Natural killer cell (primary cell): ENCODE measurements at regions not wholly inside any gene's neighbourhood (a gene's known extent, or its start where the extent isn't known, plus 50 kb on each side); places are given as distances from the start of the nearest gene placed in this dataset.

ENCODE experiments used
- ATAC-seq, 3 donors: fragments of 150-1000 bp in 2 of 3; fragments of 200-7000 bp in 1 of 3; cut with Tn5 transposase; 1 replicate in 1 of 3; 2 replicates in 2 of 3; pipeline ENCODE4 v1.10.0; 2021; ENCODE audit warnings: mild to moderate bottlenecking in 2 of 3, moderate library complexity in 2 of 3
- DNase-seq, 2 donors: peaks; one replicate each; pipeline versions ENCODE4 v3.0.0 to v3.0.0-alpha.2; 2013 to 2021; ENCODE audit warnings: mixed read lengths in 1 of 2
- H3K27ac ChIP-seq: one replicate; pipeline ENCODE4 v1.5.1; 2013; ENCODE audit warnings: mild to moderate bottlenecking, low read length
- H3K27me3 ChIP-seq: one replicate; pipeline ENCODE4 v1.6.1; 2013; ENCODE audit warnings: low read length; ENCODE audit not compliant: control insufficient read depth, insufficient read depth
- H3K36me3 ChIP-seq: one replicate; pipeline ENCODE4 v1.6.1; 2013; ENCODE audit warnings: low read length; ENCODE audit not compliant: control insufficient read depth, insufficient read depth
- H3K4me1 ChIP-seq: one replicate; pipeline ENCODE4 v1.6.1; 2013; ENCODE audit warnings: low read length; ENCODE audit not compliant: control insufficient read depth, insufficient read depth
- H3K4me3 ChIP-seq: one replicate; pipeline ENCODE4 v1.5.1; 2013; ENCODE audit warnings: low read length
- H3K9me3 ChIP-seq: one replicate; pipeline ENCODE4 v1.6.1; 2013; ENCODE audit warnings: low read length; ENCODE audit not compliant: control insufficient read depth, insufficient read depth
- H3K27ac Mint-ChIP-seq, 2 donors: one replicate each; pipeline ENCODE4 v1.8.0; 2022; ENCODE audit warnings: mild to moderate bottlenecking in 2 of 2, mixed read lengths in 2 of 2, moderate library complexity in 1 of 2
- H3K27me3 Mint-ChIP-seq, 2 donors: one replicate each; pipeline ENCODE4 v1.8.0; 2022; ENCODE audit warnings: low read depth in 2 of 2, mixed read lengths in 2 of 2
- H3K36me3 Mint-ChIP-seq: one replicate; pipeline ENCODE4 v1.8.0; 2022; ENCODE audit warnings: mixed read lengths
- H3K4me1 Mint-ChIP-seq, 2 donors: one replicate each; pipeline ENCODE4 v1.8.0; 2022; ENCODE audit warnings: mixed read lengths in 2 of 2
- H3K4me3 Mint-ChIP-seq: one replicate; pipeline ENCODE4 v1.8.0; 2022; ENCODE audit warnings: mild to moderate bottlenecking, moderate library complexity, mixed read lengths
- H3K9me3 Mint-ChIP-seq, 2 donors: one replicate each; pipeline ENCODE4 v1.8.0; 2022; ENCODE audit warnings: mixed read lengths in 2 of 2
- WGBS: methylation state at CpG from one replicate; pipeline ENCODE4 v1.1.7; 2013; ENCODE audit warnings: missing lambda C conversion rate; ENCODE audit not compliant: insufficient coverage; 5-methylcytosine and 5-hydroxymethylcytosine counted together
- intact Hi-C: fragments of 100-400 bp; cut with micrococcal nuclease; formaldehyde crosslinking; loops from one replicate; pipeline ENCODE4 v1.14.2; 2022
- TF ChIP-seq, protein P1 (sequence below): fragments of 200-600 bp; IDR thresholded peaks from one replicate; pipeline ENCODE4 v1.8.0; 2022; ENCODE audit warnings: antibody characterized with exemption

DNA sequence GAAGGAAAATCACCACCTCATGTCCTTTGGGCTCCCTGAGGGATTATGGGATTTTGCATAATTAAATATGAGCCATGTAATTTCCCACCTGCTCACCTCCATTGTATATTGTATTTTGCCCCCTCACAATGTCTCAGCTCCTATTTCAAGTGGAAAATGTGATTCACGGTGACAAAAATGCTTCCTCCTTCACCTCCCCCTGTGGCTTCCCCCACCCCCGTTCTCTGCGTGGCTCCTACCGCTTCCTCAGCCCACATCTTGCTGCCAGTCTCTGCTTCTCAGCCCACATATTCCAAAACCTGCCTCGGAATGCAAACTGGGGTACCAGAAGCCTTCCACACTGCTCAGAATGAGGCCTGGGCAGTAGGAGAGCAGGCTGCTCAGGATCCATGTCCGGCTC, 394.5 kb upstream of the C16orf82 start:
- ATAC-seq (no peak), DNase-seq (no peak)
- no peaks in the 10 kb centered on the region for H3K9me3 ChIP-seq
- Mint-ChIP-seq H3K36me3 (no peaks in the 10 kb centered on the region), H3K4me3 (no peak overlapping the region), H3K27ac (no peak overlapping the region), H3K9me3 (peaks cover 0 to 2% of the 10 kb centered on the region in 2 donors), H3K27me3 (peaks cover 6 to 11% of the 10 kb centered on the region in 2 donors), H3K4me1 (no peaks in the 10 kb centered on the region)
- intact Hi-C loops = no loop called here
- H3K36me3 ChIP-seq = no peaks in the 10 kb centered on the region
- H3K27me3 ChIP-seq = no peaks in the 10 kb centered on the region
- H3K4me1 ChIP-seq = no peaks in the 10 kb centered on the region
- H3K27ac ChIP-seq = no peak overlapping the region
- no peak overlapping the region for H3K4me3 ChIP-seq
- TF ChIP-seq, protein P1, sequence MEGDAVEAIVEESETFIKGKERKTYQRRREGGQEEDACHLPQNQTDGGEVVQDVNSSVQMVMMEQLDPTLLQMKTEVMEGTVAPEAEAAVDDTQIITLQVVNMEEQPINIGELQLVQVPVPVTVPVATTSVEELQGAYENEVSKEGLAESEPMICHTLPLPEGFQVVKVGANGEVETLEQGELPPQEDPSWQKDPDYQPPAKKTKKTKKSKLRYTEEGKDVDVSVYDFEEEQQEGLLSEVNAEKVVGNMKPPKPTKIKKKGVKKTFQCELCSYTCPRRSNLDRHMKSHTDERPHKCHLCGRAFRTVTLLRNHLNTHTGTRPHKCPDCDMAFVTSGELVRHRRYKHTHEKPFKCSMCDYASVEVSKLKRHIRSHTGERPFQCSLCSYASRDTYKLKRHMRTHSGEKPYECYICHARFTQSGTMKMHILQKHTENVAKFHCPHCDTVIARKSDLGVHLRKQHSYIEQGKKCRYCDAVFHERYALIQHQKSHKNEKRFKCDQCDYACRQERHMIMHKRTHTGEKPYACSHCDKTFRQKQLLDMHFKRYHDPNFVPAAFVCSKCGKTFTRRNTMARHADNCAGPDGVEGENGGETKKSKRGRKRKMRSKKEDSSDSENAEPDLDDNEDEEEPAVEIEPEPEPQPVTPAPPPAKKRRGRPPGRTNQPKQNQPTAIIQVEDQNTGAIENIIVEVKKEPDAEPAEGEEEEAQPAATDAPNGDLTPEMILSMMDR = no peak
- WGBS = 24% methylated on average over 6 of the region's 6 CpGs

DNA sequence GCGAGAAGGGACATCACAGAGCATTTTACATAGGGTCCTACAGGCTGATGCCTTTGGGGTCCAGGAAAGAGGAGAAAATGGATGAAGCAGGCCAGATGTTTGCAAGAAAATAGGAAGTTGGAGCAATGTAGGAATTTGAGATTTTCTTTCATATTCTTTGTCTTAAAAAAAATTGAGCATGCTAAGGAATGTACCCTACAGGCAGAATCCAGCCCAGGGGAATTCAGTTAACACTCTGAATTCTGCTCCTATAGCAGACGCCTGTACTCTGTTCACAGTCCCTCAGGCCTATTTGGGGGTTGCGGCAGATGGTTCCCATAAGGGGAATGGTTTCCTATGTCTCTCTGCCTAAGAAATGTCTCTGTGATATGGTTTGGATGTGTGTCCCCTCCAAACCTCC, 393.7 kb upstream of the C16orf82 start:
- ATAC-seq (no peak), DNase-seq (no peak)
- Histone ChIP-seq H3K27ac (no peak overlapping the region), H3K4me3 (no peak overlapping the region), H3K36me3 (no peaks in the 10 kb centered on the region), H3K4me1 (no peaks in the 10 kb centered on the region), H3K9me3 (no peaks in the 10 kb centered on the region), H3K27me3 (no peaks in the 10 kb centered on the region)
- H3K4me3 Mint-ChIP-seq = no peak overlapping the region
- WGBS = 90% methylated on average over 3 of the region's 3 CpGs
- H3K9me3 Mint-ChIP-seq = peaks cover 0 to 2% of the 10 kb centered on the region in 2 donors
- intact Hi-C loops = no loop called here
- no peaks in the 10 kb centered on the region for H3K4me1 Mint-ChIP-seq
- peaks cover 6 to 17% of the 10 kb centered on the region in 2 donors for H3K27me3 Mint-ChIP-seq
- TF ChIP-seq, protein P1 = no peak
- H3K27ac Mint-ChIP-seq = no peak overlapping the region
- H3K36me3 Mint-ChIP-seq = no peaks in the 10 kb centered on the region

DNA sequence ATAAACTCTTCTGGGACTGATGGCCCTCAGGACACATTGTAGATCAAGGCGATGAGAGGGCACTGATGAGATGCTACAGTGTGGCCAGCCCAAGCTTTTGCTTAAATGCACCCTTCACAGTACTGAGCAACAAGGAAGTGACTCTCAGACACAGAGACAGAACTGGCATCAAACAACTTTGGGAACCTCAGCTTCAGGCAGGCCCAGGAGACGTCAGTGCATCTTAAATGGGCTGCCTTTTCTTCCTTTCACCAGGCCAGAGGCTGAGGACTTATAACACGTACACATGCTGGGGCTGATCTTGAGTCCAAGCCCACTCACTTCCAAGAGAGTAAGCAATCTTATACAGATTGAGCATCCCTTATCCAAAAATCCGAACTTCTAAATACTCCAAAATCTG, 386.1 kb upstream of the C16orf82 start:
- H3K27me3 ChIP-seq = no peaks in the 10 kb centered on the region
- no peaks in the 10 kb centered on the region for H3K9me3 Mint-ChIP-seq
- H3K4me1 ChIP-seq = no peaks in the 10 kb centered on the region

DNA sequence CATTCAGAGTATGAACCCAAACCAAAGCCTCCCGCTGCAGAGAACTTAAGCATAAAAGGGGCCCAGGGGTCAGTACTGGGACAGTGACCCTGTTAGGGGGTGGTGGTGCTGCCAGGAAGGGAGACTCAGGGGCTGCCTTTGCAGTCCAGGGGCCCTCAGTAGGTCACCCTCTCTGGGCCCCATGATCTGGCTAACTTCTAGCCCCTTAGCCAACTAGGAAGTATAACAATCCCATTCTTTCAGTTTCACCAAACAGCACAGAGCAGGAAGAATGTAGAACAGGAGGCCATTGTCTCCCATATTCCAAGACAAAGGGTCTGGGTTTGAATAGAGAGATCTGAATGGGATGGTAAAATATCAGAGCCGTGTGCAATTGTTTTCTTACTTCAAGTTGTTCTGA, 378.6 kb upstream of the C16orf82 start:
- no peaks in the 10 kb centered on the region for H3K27me3 ChIP-seq
- TF ChIP-seq, protein P1 = no peak
- peaks cover under 1 to 6% of the 10 kb centered on the region in 2 donors for H3K27me3 Mint-ChIP-seq
- intact Hi-C loops = no loop called here
- H3K27ac Mint-ChIP-seq = no peak overlapping the region
- H3K9me3 ChIP-seq = no peaks in the 10 kb centered on the region
- H3K36me3 ChIP-seq = no peaks in the 10 kb centered on the region
- no peak overlapping the region for H3K4me3 Mint-ChIP-seq
- no peaks in the 10 kb centered on the region for H3K4me1 ChIP-seq
- H3K36me3 Mint-ChIP-seq = no peaks in the 10 kb centered on the region
- H3K27ac ChIP-seq = no peak overlapping the region
- no peaks in the 10 kb centered on the region for H3K9me3 Mint-ChIP-seq
- H3K4me3 ChIP-seq = no peak overlapping the region
- no peaks in the 10 kb centered on the region for H3K4me1 Mint-ChIP-seq
- DNase-seq (no peak), ATAC-seq (no peak)
- WGBS = 100% methylated on average over 1 of the region's 2 CpGs

More for the DNA sequence above, 386.1 kb upstream of the C16orf82 start:
- Histone ChIP-seq H3K36me3 (no peaks in the 10 kb centered on the region), H3K27ac (no peak overlapping the region), H3K4me3 (no peak overlapping the region), H3K9me3 (no peaks in the 10 kb centered on the region)
- ATAC-seq = no peak
- H3K4me1 Mint-ChIP-seq = no peaks in the 10 kb centered on the region
- H3K4me3 Mint-ChIP-seq = no peak overlapping the region
- intact Hi-C loops = no loop called here
- DNase-seq = no peak
- WGBS = 72% methylated on average over 4 of the region's 4 CpGs
- no peaks in the 10 kb centered on the region for H3K36me3 Mint-ChIP-seq
- H3K27ac Mint-ChIP-seq = no peak overlapping the region
- TF ChIP-seq, protein P1 = no peak
- peaks cover 0 to 10% of the 10 kb centered on the region in 2 donors for H3K27me3 Mint-ChIP-seq
